Stimulated activated memory B cell treated with anti-CD40 and anti-IgM and Interleukin-4, amounts not matched to agents 10 μg/mL and 1 μg/mL and 100 μg/mL, for 72 hours (primary cell): ENCODE measurements at regions not wholly inside any gene's neighbourhood (a gene's known extent, or its start where the extent isn't known, plus 50 kb on each side); places are given as distances from the start of the nearest gene placed in this dataset.
A peak's percentile ranks its signal among the peaks of the same experiment; 100 is the strongest.
"Not testable (repeated sequence)": the region's sequence is repeated elsewhere in the genome, so short reads cannot be mapped to it uniquely, and the experiment has no call there.

Experiments
- ATAC-seq: fragments of 150-1000 bp; cut with Tn5 transposase; 2 replicates; pipeline ENCODE4 v1.10.0; 2021
- H3K27ac Mint-ChIP-seq: one replicate; pipeline ENCODE4 v1.8.0; 2022; ENCODE audit warnings: mild to moderate bottlenecking, mixed read lengths
- H3K27me3 Mint-ChIP-seq: one replicate; pipeline ENCODE4 v1.8.0; 2022; ENCODE audit warnings: mixed read lengths
- H3K36me3 Mint-ChIP-seq: one replicate; pipeline ENCODE4 v1.8.0; 2022; ENCODE audit warnings: mixed read lengths
- H3K4me1 Mint-ChIP-seq: one replicate; pipeline ENCODE4 v1.8.0; 2022; ENCODE audit warnings: mixed read lengths
- H3K4me3 Mint-ChIP-seq: one replicate; pipeline ENCODE4 v1.8.0; 2022; ENCODE audit warnings: mild to moderate bottlenecking, moderate library complexity, mixed read lengths
- H3K9me3 Mint-ChIP-seq: one replicate; pipeline ENCODE4 v1.8.0; 2022; ENCODE audit warnings: mixed read lengths

- H3K36me3 Mint-ChIP-seq: no peaks in the 10 kb centered on the region
- no peaks in the 10 kb centered on the region for H3K27me3 Mint-ChIP-seq
- no peak for ATAC-seq
- H3K9me3 Mint-ChIP-seq: peaks cover 19% of the 10 kb centered on the region
- no peaks in the 10 kb centered on the region for H3K4me1 Mint-ChIP-seq
- no peak overlapping the region for H3K27ac Mint-ChIP-seq
- H3K4me3 Mint-ChIP-seq: no peak overlapping the region
These were observed 1230.3 kb upstream of the CRIM1 start for GRCh38 chr2:35125278-35125677.

- ATAC-seq: no peak
- Mint-ChIP-seq H3K36me3 (no peaks in the 10 kb centered on the region), H3K4me3 (no peak overlapping the region), H3K4me1 (no peaks in the 10 kb centered on the region), H3K27ac (no peak overlapping the region), H3K9me3 (peaks cover 14% of the 10 kb centered on the region), H3K27me3 (no peaks in the 10 kb centered on the region)
These were observed 1239.4 kb upstream of the CRIM1 start for GRCh38 chr2:35116151-35116550.

GRCh38 chr2:35114765-35115164, 1240.8 kb upstream of the CRIM1 start:
- ATAC-seq: no peak
- Mint-ChIP-seq H3K27ac (no peak overlapping the region), H3K9me3 (peaks cover 14% of the 10 kb centered on the region), H3K4me3 (no peak overlapping the region), H3K27me3 (no peaks in the 10 kb centered on the region), H3K4me1 (no peaks in the 10 kb centered on the region), H3K36me3 (no peaks in the 10 kb centered on the region)

GRCh38 chr2:35112367-35112766, 1243.2 kb upstream of the CRIM1 start:
- not testable (repeated sequence) for H3K9me3 Mint-ChIP-seq, H3K4me1 Mint-ChIP-seq, H3K27me3 Mint-ChIP-seq, H3K27ac Mint-ChIP-seq, H3K4me3 Mint-ChIP-seq, H3K36me3 Mint-ChIP-seq, ATAC-seq

GRCh38 chr2:35104309-35104708, 1251.3 kb upstream of the CRIM1 start:
- H3K4me1 Mint-ChIP-seq: no peaks in the 10 kb centered on the region
- no peak overlapping the region for H3K27ac Mint-ChIP-seq
- H3K36me3 Mint-ChIP-seq: no peaks in the 10 kb centered on the region

GRCh38 chr2:35099342-35099741, 1256.2 kb upstream of the CRIM1 start:
- peaks cover 6% of the 10 kb centered on the region for H3K9me3 Mint-ChIP-seq
- no peak for ATAC-seq
- H3K27ac Mint-ChIP-seq: no peak overlapping the region
- no peaks in the 10 kb centered on the region for H3K36me3 Mint-ChIP-seq
- H3K4me3 Mint-ChIP-seq: no peak overlapping the region
- H3K27me3 Mint-ChIP-seq: no peaks in the 10 kb centered on the region
- no peaks in the 10 kb centered on the region for H3K4me1 Mint-ChIP-seq

More at GRCh38 chr2:35104309-35104708, 1251.3 kb upstream of the CRIM1 start:
- no peak for ATAC-seq
- H3K9me3 Mint-ChIP-seq: peaks cover 4% of the 10 kb centered on the region
- H3K4me3 Mint-ChIP-seq: no peak overlapping the region
- H3K27me3 Mint-ChIP-seq: no peaks in the 10 kb centered on the region

GRCh38 chr2:35082072-35082471, 1273.5 kb upstream of the CRIM1 start:
- H3K4me3 Mint-ChIP-seq: no peak overlapping the region
- H3K27ac Mint-ChIP-seq: no peak overlapping the region
- no peaks in the 10 kb centered on the region for H3K27me3 Mint-ChIP-seq
- H3K9me3 Mint-ChIP-seq: peaks cover 5% of the 10 kb centered on the region
- no peaks in the 10 kb centered on the region for H3K36me3 Mint-ChIP-seq
- ATAC-seq: no peak
- H3K4me1 Mint-ChIP-seq: no peaks in the 10 kb centered on the region

GRCh38 chr2:35081622-35082015, 1274.0 kb upstream of the CRIM1 start:
- Mint-ChIP-seq H3K36me3 (no peaks in the 10 kb centered on the region), H3K27me3 (no peaks in the 10 kb centered on the region), H3K27ac (no peak overlapping the region), H3K4me3 (no peak overlapping the region), H3K9me3 (peaks cover 5% of the 10 kb centered on the region), H3K4me1 (no peaks in the 10 kb centered on the region)
- no peak for ATAC-seq

- Mint-ChIP-seq H3K4me1 (no peaks in the 10 kb centered on the region), H3K27ac (no peak overlapping the region), H3K4me3 (no peak overlapping the region), H3K36me3 (no peaks in the 10 kb centered on the region), H3K27me3 (no peaks in the 10 kb centered on the region), H3K9me3 (peaks cover 3% of the 10 kb centered on the region)
- ATAC-seq: no peak
These were observed 1274.5 kb upstream of the CRIM1 start for GRCh38 chr2:35081001-35081621.

GRCh38 chr2:35080231-35080910, 1275.2 kb upstream of the CRIM1 start:
- no peaks in the 10 kb centered on the region for H3K4me1 Mint-ChIP-seq
- no peak overlapping the region for H3K27ac Mint-ChIP-seq
- no peaks in the 10 kb centered on the region for H3K36me3 Mint-ChIP-seq
- H3K4me3 Mint-ChIP-seq: no peak overlapping the region
- H3K27me3 Mint-ChIP-seq: no peaks in the 10 kb centered on the region
- peaks cover 3% of the 10 kb centered on the region for H3K9me3 Mint-ChIP-seq
- ATAC-seq: no peak

- H3K4me3 Mint-ChIP-seq: no peak overlapping the region
- H3K27me3 Mint-ChIP-seq: no peaks in the 10 kb centered on the region
- H3K36me3 Mint-ChIP-seq: no peaks in the 10 kb centered on the region
- no peak for ATAC-seq
- H3K27ac Mint-ChIP-seq: no peak overlapping the region
- H3K4me1 Mint-ChIP-seq: no peaks in the 10 kb centered on the region
- peaks cover 15% of the 10 kb centered on the region for H3K9me3 Mint-ChIP-seq
These were observed 1288.2 kb upstream of the CRIM1 start for GRCh38 chr2:35067420-35067819.

GRCh38 chr2:35063836-35064235, 1291.7 kb upstream of the CRIM1 start:
- Mint-ChIP-seq H3K9me3 (peaks cover 4% of the 10 kb centered on the region), H3K27ac (no peak overlapping the region), H3K4me1 (no peaks in the 10 kb centered on the region), H3K27me3 (no peaks in the 10 kb centered on the region), H3K4me3 (no peak overlapping the region), H3K36me3 (no peaks in the 10 kb centered on the region)
- no peak for ATAC-seq

GRCh38 chr2:35035883-35036282, 1319.7 kb upstream of the CRIM1 start:
- Mint-ChIP-seq H3K36me3 (no peaks in the 10 kb centered on the region), H3K9me3 (peaks cover 6% of the 10 kb centered on the region), H3K4me3 (no peak overlapping the region), H3K4me1 (no peaks in the 10 kb centered on the region), H3K27ac (no peak overlapping the region), H3K27me3 (no peaks in the 10 kb centered on the region)
- ATAC-seq: no peak

- ATAC-seq: peak; percentile 34
These were observed 1321.8 kb upstream of the CRIM1 start for GRCh38 chr2:35033748-35034147.

GRCh38 chr2:35023545-35023944, 1332.0 kb upstream of the CRIM1 start:
- Mint-ChIP-seq H3K27me3 (no peaks in the 10 kb centered on the region), H3K9me3 (no peaks in the 10 kb centered on the region), H3K4me1 (no peaks in the 10 kb centered on the region), H3K4me3 (no peak overlapping the region), H3K36me3 (no peaks in the 10 kb centered on the region), H3K27ac (no peak overlapping the region)
- no peak for ATAC-seq

More at GRCh38 chr2:35033748-35034147, 1321.8 kb upstream of the CRIM1 start:
- no peaks in the 10 kb centered on the region for H3K36me3 Mint-ChIP-seq
- H3K4me1 Mint-ChIP-seq: no peaks in the 10 kb centered on the region
- peaks cover 5% of the 10 kb centered on the region for H3K9me3 Mint-ChIP-seq
- H3K27ac Mint-ChIP-seq: no peak overlapping the region
- H3K27me3 Mint-ChIP-seq: no peaks in the 10 kb centered on the region
- no peak overlapping the region for H3K4me3 Mint-ChIP-seq

GRCh38 chr2:35000453-35000852, 1355.1 kb upstream of the CRIM1 start:
- no peaks in the 10 kb centered on the region for H3K9me3 Mint-ChIP-seq
- H3K27me3 Mint-ChIP-seq: no peaks in the 10 kb centered on the region
- no peaks in the 10 kb centered on the region for H3K4me1 Mint-ChIP-seq
- ATAC-seq: no peak
- H3K36me3 Mint-ChIP-seq: no peaks in the 10 kb centered on the region
- H3K27ac Mint-ChIP-seq: no peak overlapping the region
- H3K4me3 Mint-ChIP-seq: no peak overlapping the region
